ENCODE measurements at regions not wholly inside any gene's neighbourhood (a gene's known extent, or its start where the extent isn't known, plus 50 kb on each side); places are given as distances from the start of the nearest gene placed in this dataset.

DNA sequence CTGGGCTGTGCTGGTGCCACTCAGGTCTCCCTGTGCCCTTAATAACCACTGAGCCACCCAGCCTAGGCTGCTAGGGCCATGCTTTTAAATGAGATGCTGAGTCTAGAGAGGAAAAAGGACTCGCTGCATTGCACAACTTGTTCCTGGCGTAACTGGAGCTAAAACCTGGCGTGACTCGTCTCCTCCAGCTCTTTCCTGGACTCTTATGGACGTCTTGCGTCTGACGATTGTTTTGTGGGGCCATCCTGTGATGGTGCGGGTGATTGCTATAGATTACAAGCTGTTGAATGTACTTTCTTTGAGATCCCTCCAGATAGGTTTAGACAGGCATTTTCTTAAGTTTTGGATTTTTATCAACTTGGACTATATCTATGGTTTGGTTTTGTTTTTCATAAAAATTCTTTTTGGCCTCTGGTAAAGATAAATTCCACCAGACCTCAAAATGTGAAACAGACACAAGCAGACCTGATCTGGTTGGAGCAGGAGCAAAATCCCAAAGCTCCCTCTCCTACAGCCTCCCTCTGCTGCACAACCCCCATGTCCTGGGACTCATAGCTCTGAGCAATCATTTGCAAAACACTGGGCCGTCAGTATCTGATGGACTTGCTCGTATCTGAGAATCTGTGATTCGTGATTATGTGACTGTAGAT is 230.3 kb downstream of the ARHGAP12 start:
- peak; percentile 64 for DNase-seq (ENCODE audit: low read depth)
- no peak overlapping the region for H3K4me3 ChIP-seq (ENCODE audit: low read length)
- TF ChIP-seq, protein P1, sequence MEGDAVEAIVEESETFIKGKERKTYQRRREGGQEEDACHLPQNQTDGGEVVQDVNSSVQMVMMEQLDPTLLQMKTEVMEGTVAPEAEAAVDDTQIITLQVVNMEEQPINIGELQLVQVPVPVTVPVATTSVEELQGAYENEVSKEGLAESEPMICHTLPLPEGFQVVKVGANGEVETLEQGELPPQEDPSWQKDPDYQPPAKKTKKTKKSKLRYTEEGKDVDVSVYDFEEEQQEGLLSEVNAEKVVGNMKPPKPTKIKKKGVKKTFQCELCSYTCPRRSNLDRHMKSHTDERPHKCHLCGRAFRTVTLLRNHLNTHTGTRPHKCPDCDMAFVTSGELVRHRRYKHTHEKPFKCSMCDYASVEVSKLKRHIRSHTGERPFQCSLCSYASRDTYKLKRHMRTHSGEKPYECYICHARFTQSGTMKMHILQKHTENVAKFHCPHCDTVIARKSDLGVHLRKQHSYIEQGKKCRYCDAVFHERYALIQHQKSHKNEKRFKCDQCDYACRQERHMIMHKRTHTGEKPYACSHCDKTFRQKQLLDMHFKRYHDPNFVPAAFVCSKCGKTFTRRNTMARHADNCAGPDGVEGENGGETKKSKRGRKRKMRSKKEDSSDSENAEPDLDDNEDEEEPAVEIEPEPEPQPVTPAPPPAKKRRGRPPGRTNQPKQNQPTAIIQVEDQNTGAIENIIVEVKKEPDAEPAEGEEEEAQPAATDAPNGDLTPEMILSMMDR (IDR thresholded peaks at IDR 0.05; ENCODE audit: insufficient read depth, low read depth, low read length, missing control alignments): no peak

DNA sequence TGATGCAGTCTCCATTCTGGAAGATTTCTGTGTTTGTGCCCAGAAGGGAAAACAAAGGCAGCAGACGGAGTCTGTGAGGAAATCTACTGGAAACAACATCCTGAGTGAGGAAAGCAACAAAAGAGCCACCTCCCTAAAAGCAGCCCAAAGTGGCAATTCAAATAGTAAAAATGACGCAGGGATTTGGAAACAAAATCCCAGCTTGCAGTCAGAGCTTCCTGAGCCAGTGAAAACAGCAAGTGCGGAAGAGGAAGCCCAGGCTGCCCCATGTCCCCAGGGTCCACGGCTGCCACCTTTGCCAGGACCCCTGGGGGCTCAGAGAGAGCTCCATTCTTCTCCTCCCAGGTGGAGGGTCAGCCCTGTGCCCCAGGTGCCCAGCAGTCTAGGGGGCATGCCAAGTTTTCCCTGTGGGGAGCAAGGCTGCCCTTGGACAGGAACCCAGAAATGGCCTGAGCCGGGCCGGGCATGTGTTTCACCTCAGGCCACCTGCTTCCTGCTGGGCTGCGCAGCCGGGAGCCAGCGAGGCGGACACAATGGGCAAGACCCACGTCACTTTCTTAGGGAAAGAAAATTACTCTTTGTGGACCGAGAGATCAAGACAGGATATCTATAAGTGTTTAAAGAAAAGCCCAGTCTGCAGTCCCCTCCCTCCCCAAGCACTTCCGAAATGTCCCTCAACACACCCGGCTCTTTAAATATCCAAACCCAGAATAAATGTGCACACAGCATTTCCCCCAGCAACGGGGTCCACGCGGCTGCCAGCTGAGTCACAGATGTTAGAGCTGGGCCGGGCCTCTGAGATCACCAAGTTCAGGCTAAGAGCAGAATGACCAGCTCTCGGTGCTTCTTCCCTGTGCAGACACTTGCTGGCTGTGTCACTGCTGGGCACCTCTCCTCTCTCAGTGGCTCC is 231.1 kb downstream of the ARHGAP12 start:
- TF ChIP-seq, protein P1 (IDR thresholded peaks at IDR 0.05; ENCODE audit: insufficient read depth, low read depth, low read length, missing control alignments): no peak
- DNase-seq (ENCODE audit: low read depth): no peak
- H3K4me3 ChIP-seq (ENCODE audit: low read length): no peak overlapping the region

DNA sequence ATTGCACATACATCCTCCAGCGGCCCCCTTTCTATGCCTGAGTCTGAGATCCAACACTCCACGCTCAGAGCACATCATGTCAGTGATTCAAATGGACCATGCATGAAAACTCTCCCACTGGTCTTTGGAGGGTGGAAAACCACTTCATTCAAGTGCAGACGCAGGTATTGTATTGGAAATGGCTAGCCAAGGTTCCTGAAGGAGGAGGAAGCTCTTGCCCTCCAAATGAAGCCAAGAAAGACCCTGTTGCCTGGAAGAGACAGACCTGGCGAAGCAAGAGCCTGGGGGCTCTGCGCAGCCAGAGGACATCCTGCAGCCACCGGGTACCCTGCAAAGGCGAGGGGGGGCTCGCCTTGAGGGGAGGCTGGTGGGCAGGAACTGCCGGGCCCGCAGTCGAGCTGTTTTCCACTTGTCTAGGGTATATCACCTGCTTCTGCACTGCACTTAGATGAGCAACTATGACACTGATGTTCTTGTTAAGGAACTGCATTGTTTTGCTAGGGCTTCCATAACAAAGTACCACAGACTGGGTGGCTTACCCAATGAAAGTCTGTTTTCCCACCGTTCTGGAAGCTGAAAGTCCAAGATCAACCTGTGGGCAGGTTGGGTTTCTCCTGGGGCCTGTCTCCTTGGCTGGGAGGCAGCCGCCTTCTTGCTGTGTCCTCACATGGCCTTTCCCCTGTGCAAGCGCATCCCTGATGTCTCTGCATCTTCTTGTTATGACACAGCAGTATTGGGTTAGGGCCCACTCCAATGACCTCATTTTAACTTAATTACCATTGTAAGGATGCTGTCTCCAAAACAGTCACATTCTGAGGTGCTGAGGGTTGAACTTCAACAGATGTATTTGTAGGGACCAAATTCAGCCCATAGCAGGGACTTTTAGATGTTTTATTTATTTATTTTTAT is 233.4 kb downstream of the ARHGAP12 start:
- H3K4me3 ChIP-seq (ENCODE audit: low read length): no peak overlapping the region
- TF ChIP-seq, protein P1 (IDR thresholded peaks at IDR 0.05; ENCODE audit: insufficient read depth, low read depth, low read length, missing control alignments): no peak
- no peak for DNase-seq (ENCODE audit: low read depth)

DNA sequence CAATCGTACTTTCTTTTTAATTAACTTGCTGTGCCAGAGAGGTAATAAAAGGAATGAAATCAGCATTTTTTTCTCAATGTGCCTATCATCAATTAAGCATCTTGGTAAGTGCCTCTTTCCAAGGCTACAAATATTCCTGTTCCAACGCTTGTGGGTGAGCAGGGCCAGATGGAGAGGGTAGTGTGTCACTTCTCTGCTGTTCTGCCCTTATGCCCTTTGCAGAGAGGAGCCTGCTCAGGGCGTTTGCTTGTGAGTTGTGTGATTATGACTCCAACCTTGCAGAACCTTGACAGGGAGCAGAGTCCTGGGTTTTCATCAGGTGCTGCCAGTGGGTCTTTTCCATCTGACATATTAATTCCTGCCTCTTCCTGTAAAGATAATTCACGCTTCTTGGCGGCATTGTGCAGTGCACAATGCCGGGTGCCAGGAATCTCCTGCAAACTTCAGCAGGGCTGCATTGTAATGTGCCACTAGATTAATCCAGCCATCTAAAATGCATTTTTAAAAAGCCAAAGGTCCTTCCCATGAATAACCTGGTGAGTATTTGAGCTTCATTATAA is 234.4 kb downstream of the ARHGAP12 start:
- H3K4me3 ChIP-seq (ENCODE audit: low read length): no peak overlapping the region
- DNase-seq (ENCODE audit: low read depth): no peak
- TF ChIP-seq, protein P1 (IDR thresholded peaks at IDR 0.05; ENCODE audit: insufficient read depth, low read depth, low read length, missing control alignments): no peak

DNA sequence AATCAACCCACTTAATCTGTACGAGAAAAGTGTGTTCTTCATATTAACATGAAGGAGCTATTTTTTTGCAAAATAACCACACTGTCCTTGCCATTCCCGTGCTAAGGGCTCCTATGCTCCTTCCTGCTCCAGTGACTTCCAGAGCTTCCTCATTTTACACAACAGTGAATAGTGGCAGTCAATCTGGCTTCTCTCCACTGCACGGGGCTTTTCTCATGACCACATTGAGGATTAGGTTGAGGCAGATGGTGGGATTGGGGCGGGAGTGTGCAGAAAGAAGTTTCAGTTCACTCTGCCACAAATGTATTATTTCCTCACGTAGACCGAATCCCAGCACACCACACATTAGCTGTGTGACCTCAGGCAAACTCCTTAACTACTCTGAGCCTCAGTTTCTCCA is 235.1 kb downstream of the ARHGAP12 start:
- TF ChIP-seq, protein P1 (IDR thresholded peaks at IDR 0.05; ENCODE audit: insufficient read depth, low read depth, low read length, missing control alignments): no peak
- no peak for DNase-seq (ENCODE audit: low read depth)
- H3K4me3 ChIP-seq (ENCODE audit: low read length): no peak overlapping the region

DNA sequence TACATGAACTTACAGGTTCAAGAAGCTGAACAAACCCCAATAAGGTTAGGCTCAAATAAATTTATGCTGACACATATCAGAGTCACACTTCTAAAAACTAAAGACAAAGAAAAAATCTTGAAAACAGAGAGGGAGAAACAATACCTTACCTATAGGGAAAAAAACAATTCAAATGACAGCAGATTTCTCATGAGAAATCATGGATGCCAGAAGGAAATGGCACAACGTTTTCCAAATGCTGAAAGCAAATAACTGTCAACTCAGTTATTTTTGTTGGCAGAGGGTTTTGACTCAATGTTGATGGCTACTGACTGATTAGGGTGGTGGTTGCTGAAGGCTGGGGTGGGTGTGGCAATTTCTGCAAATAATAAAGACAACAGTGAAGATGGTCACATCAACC is 239.4 kb downstream of the ARHGAP12 start:
- H3K4me3 ChIP-seq (ENCODE audit: low read length): no peak overlapping the region
- TF ChIP-seq, protein P1 (IDR thresholded peaks at IDR 0.05; ENCODE audit: insufficient read depth, low read depth, low read length, missing control alignments): no peak
- DNase-seq (ENCODE audit: low read depth): no peak

Measured in epithelial cell of esophagus (primary cell).